GM13976 (cell line): ENCODE measurements at regions not wholly inside any gene's neighbourhood (a gene's known extent, or its start where the extent isn't known, plus 50 kb on each side); places are given as distances from the start of the nearest gene placed in this dataset.

Source experiments
- DNase-seq: peaks from one replicate; pipeline ENCODE4 v3.0.0; 2012; ENCODE audit warnings: low spot score
- CTCF ChIP-seq: IDR thresholded peaks from 2 replicates; pipeline ENCODE4 v1.5.1; 2012; ENCODE audit warnings: borderline replicate concordance, mild to moderate bottlenecking; ENCODE audit not compliant: insufficient read depth; ENCODE audit errors: extremely low read depth, missing control alignments, control extremely low read depth
- in situ Hi-C: fragments of 300-500 bp; cut with MboI; formaldehyde crosslinking; loops from one replicate; pipeline ENCODE4 v1.12.0; 2022; ENCODE audit warnings: low sequenced_read_pairs, mixed read lengths, inconsistent platforms; ENCODE audit not compliant: unreplicated experiment

DNA sequence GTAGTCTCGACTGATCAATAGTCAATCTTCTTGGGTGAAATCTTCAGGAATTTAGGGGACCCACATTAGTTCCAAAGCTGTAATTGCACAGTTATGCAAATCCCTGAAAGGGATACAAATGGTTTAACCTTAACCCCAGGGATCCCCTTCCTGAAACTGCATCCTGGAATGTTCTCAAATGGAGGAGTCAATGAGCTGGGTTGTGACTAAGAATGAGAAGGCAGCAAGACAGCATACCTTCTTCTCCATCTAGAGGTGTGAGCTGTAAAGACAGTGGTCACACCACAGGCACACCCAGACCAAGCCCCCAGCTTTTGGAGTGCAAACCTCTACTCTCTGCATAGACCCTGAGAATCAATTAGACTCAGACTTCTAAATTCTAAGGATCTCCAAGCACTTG lies 164.7 kb upstream of the MEIS1 start:
- in situ Hi-C loops = no loop called here
- DNase-seq = no peak
- TF ChIP-seq CTCF = no peak

DNA sequence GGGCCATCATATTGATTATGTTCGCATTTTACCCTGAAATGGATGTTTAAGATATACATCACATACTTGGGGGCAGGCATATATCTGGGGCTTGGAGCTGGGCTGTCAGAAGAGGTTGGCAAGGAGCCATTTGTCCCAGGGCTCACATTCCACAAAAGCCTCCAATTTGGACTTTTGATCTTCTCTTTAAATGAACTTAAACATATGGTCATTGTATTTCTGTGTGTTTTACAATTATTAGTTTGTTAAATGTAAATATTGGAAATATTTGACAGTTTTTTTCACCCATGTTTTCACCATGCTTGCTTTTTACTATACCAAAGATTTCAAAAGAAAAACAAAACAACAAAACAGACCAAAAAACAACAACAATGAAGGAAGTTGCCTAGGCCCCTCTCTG lies 165.8 kb upstream of the MEIS1 start:
- TF ChIP-seq CTCF = no peak
- in situ Hi-C loops = no loop called here
- no peak for DNase-seq

DNA sequence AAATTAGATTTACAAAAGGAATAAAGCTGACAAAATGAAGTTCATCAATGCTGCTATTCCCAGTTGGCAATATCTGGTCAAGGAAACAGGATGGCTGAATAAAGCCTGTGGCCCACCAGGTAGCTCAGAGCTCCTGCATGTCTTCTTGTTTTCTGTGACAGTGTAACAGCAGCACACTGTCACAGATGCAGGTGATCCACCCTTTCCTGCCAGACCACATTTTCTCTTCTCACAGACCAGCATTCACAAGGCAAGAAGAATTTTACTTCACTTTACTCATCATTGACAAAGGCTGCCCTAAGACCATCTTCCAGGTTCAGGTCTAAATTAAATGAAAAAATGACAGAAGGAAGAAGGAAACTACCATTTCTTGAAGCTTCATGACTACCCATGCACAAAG lies 166.2 kb upstream of the MEIS1 start:
- in situ Hi-C loops = no loop called here
- DNase-seq = no peak
- no peak for TF ChIP-seq CTCF

DNA sequence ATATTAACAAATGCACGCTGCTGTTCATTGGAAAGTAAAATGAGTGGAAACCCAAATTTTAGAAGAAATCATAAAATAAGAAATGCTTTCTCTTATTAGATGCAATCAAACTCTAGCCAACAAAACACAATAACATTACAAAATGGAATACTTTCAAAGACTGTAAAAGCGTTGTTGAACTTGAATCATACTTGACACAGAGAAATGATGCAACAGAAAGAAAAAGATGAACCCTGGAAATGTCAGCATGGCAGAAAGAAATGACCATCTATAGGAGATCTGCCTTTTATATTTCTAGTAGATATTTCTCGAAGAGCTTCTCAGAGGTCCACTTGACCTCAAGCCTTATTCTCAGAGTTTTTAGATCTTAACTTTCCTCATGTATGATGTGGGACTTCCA lies 170.6 kb upstream of the MEIS1 start:
- DNase-seq = no peak
- in situ Hi-C loops = no loop called here
- no peak for TF ChIP-seq CTCF

DNA sequence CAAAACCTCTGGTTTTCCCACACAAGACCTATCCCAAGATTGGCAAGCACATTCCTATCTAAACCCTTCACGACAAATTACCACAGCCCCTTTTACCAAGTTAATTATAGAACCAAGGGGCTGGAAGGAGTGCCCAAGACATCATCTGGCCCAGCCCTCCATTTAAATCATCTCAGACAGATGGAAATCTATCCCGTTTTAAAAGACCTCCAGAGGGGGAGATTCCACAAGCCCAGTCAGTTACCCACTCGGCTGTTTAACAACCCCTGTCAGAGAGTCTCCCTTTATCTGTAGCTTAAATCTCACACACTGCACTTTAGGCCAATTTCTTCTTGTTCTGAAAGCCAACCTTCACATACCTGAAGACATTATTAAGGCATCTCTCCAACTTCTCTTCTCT lies 179.1 kb upstream of the MEIS1 start:
- in situ Hi-C loops = no loop called here
- no peak for DNase-seq
- no peak for TF ChIP-seq CTCF

GRCh38 chr2:66255136-66255535 lies 179.8 kb upstream of the MEIS1 start:
- TF ChIP-seq CTCF = no peak
- in situ Hi-C loops = no loop called here
- DNase-seq = no peak

GRCh38 chr2:66253066-66253465 lies 181.9 kb upstream of the MEIS1 start:
- in situ Hi-C loops = no loop called here
- TF ChIP-seq CTCF = no peak
- no peak for DNase-seq
